Ramos (cell line): ENCODE measurements at regions not wholly inside any gene's neighbourhood (a gene's known extent, or its start where the extent isn't known, plus 50 kb on each side); places are given as distances from the start of the nearest gene placed in this dataset.
"Not testable (repeated sequence)": the region's sequence is repeated elsewhere in the genome, so short reads cannot be mapped to it uniquely, and the experiment has no call there.

Experiments
- in situ Hi-C: fragments of 300-500 bp; cut with MboI; formaldehyde crosslinking; loops from one replicate; pipeline ENCODE4 v1.14.3; 2022; ENCODE audit warnings: low sequenced_read_pairs; ENCODE audit not compliant: unreplicated experiment

DNA sequence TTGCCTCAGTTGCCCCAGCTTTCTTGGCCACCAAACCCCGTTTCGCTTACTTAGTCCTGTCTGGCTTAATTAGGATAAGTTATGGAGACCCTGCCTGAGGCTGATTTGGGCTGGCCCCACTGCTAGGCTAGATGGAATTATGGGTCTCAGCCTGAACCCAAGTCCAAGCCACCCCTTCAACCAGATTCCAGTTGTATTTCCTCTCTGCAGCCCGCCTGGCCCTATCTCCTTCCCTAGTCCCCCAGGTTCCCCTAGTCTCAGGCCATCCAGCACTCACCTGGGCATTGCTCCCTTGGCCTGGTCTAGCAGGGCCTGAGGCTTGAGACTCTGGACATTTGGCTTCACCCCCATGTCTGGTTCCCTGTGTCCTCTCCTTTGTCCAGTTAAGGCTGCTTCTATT is 111.7 kb upstream of the IPO9 start:
- in situ Hi-C loops, result no loop called here

GRCh38 chr1:201718346-201719202 is 110.4 kb upstream of the IPO9 start:
- in situ Hi-C loops, result no loop called here

GRCh38 chr1:201719812-201720521 is 109.0 kb upstream of the IPO9 start:
- in situ Hi-C loops, result no loop called here

- in situ Hi-C loops, result no loop called here
Observed at GRCh38 chr1:201720522-201720844, 108.5 kb upstream of the IPO9 start.

GRCh38 chr1:201721082-201722049 is 107.6 kb upstream of the IPO9 start:
- in situ Hi-C loops, result no loop called here

GRCh38 chr1:201724039-201724765 is 104.8 kb upstream of the IPO9 start:
- in situ Hi-C loops, result no loop called here

DNA sequence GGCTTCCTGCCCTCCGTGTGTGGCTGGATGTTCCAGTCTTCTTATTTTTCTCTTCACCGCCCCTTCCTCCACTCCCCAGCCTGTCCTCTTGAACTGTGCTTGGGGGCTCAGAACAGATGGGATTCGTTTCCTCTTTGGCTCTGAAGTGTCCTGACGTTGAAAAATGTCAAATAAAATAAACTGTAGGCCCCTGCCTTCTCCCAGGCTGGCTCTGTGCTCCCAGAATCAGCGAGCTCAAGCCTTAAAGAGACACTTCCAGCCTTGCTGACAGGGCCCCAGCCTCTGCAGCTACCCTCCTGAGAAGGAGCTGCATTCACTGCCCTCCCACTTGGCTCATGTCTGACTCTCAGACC is 104.2 kb upstream of the IPO9 start:
- in situ Hi-C loops, result no loop called here

- in situ Hi-C loops, result no loop called here
Observed at GRCh38 chr1:201726700-201727099, 102.3 kb upstream of the IPO9 start.

DNA sequence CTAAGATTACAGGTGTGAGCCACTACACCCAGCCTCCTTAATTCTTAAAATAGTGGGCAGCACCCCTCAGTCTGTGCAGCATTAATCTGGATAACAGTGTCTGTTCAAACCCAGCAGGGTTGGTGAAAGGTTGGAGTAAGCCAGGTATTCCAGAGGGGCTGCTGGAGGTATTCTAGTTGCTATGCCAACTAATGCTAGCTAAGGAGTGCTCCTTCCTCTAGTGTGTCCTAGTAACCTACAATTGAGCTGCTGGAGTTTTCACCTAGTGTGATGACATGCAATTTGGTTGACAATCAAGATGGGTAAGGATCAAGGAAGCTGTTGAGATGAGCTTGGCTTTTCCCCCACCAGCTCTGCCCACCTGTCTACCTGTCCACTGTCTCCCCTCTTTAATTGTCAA is 100.2 kb upstream of the IPO9 start:
- in situ Hi-C loops, result no loop called here

DNA sequence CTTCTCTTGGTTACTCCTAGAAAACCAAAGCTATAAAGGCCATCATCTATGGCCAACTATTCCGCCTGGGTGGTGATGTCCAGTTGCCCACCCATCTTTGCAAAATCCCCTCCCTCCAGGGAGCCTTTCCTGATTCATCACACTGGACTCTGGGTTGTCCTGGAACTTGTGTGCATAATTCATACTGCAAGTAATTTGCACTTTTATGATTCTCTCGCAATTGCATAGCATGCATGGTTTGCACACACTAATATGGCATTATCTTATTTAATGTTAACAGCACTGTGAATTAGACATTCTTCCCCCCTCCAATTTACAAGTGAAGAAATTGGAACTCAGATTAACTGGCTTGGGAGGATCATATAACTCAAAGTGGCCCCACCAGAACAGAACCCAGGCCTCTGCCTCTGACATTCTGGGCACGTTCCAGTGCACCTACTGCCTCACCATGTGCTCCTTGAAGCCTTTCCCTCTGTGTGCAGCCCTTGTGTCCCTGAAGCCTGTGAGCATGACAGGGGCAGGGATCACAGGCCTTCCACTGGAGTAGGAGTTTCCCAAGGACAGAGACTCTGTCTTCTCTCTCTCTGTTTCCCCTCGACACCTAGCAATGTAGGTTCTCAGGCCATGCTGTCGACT is 98.9 kb upstream of the IPO9 start:
- in situ Hi-C loops, result no loop called here

GRCh38 chr1:201730611-201731010 is 98.3 kb upstream of the IPO9 start:
- in situ Hi-C loops, result no loop called here

DNA sequence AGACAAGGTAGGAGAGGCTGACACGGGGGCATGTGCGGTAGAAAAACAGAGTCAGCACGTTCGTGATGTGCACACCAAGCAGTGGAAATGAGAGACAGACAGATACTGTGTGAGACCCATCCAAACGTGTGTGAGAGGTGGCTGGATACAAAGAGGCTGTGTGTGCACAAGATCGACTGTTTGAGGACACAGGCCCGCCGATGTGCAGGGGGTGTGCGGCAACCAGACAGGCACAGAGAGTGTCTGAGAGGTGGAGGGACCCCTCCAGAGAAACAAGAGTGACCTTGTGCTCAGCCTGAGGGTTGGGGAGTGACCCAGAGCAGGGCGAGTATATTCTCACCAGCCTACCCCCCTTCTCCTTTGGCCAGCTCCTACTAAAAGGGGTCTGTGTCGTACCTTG is 97.8 kb upstream of the IPO9 start:
- in situ Hi-C loops, result no loop called here

GRCh38 chr1:201731592-201731991 is 97.4 kb upstream of the IPO9 start:
- in situ Hi-C loops, result no loop called here

DNA sequence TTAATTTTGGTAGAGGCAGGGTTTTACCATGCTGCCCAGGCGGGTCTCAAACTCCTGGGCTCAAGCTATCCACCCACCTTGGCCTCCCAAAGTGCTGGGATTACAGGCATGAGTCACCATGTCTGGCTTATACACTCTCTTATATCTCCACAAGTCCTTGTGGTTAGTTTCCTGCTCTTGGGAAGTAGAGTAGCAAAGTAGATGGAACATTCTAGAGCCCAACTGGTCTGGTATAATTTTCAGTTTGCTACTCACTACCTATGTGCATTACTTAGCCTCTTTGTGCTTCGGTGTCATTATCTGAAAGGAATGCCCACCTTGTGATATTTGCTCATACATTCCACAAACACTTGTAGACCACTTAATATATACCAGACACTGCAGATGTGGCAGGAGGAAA is 96.6 kb upstream of the IPO9 start:
- in situ Hi-C loops, result no loop called here

DNA sequence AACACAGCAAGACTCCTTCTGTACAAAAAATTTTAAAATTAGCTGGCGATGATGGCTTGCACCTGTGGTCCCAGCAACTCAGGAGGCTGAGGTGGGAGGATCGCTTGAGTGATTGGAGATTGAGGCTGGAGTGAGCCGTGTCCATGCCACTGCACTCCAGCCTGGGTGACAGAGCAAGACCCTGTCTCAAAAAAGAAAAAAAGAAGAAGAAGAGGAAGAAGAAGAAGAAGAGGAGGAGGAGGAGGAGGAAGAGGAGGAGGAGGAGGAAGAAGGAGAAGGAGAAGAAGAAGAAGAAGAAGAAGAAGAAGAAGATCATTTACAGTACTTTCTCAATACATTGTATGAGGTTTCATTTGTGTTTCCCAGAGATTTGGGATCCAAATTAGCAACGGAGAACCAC is 94.7 kb upstream of the IPO9 start:
- in situ Hi-C loops, result not testable (repeated sequence)

DNA sequence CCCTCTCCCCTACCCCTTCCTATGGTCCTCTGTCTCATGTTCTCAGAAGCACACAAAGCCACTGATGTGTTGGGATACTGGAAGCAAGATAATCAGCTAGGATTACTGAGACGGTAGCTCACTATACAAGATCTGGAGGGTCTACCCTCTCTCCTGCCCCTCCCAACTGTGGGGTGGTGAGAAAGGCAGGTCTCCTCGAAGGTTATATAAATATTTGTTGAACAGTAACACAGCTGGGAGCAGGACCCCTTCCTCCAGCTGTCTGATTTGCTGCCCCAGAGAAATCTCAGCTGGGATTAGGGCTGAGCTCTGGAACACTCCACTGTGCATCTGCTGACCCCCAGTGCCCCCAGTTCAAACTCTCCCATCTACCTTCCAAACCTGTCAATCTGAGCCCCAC is 94.2 kb upstream of the IPO9 start:
- in situ Hi-C loops, result no loop called here

DNA sequence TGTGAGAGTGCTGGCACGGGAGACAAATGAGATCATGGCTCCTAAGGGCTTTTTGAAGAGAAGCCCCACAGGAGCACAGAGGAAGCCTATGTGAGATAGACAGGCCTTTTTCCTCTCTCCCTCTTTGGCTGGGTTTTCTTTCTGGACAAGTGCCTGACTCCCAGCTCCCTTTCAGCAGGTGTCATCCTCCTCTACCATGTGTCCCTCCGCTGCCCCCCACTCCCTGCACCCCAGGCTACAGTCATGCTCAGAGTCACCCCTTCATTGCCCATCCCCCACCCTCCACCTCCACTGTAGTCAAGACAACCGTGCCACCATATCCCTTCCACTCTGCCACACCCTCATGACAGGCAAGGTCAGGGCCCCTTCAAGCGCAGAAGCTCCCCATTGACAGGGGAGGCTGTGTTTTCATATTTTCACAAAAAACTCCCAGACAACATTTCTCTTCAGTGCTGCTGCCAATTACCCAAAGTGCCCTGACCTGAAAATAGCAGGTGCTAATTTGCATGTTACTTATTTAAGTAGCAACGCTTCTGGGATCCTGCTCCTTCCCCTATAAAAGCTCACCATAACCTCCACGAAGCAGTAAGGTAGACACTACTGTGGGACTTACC is 92.1 kb upstream of the IPO9 start:
- in situ Hi-C loops, result no loop called here

DNA sequence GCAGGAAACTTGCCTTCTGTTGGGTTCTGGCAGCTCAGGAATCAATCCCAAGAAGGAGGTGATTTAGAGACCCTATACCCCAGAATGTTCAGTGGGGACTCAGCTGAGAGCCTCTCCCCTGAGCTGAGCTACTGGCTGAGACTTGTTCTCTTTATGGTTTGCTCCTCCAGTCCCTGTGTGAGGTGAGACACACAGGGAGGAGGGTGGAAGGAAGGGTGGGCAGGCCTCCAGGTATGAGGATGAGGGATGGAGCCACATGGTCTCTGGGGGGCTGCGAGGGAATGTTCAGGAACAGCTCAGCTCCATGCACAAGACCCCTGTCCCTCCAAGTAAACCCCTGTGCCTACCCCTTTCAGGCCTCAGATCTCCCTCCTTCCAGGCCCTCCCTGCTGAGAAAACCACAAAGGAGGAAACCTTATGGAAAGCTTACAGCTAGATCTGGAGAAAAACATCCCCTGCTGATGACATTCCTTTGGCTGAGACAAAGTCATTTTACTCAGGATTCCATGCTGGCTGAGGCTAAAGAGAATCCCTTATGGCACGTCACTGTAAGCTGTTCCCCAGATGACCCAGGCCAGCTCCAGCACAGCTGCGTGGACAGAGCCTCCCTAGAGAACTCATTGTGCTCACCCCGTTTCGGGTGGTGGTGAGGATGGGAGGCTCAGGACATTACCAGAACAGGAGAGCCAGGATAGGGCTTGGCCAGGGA is 91.5 kb upstream of the IPO9 start:
- in situ Hi-C loops, result no loop called here

DNA sequence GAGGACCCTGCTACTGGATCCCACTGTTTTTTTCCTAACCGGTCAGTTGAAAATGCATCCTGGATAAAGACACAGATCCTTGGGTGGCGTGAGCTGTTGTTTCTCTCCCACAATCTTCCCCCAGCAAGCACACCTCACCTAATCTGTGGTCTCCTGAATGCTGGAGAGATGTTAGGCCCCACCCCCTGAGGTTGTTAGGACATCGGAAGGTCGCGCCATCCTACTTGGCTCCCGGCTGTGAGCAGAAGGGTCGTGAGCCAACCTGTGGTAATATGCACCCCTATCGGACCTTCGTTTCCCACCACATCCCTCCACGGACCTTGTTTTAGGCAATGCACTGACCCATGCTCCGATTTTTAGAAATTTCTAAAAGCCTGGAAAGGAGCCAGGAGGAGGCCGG is 89.9 kb upstream of the IPO9 start:
- in situ Hi-C loops, result no loop called here
